C4-2B (cell line): ENCODE measurements at regions not wholly inside any gene's neighbourhood (a gene's known extent, or its start where the extent isn't known, plus 50 kb on each side); places are given as distances from the start of the nearest gene placed in this dataset.

Experiments used
- H3K27ac ChIP-seq: fragments of 450-650 bp; 2 replicates; pipeline ENCODE4 v1.5.1; 2017
- CTCF ChIP-seq: fragments of 450-650 bp; conservative IDR thresholded peaks from 2 replicates; pipeline ENCODE4 v1.5.1; 2017; ENCODE audit warnings: mild to moderate bottlenecking
- ZFX ChIP-seq: fragments of 450-650 bp; IDR thresholded peaks from 2 replicates; pipeline ENCODE4 v1.6.1; 2017

- TF ChIP-seq ZFX (no peak), CTCF (no peak)
Observed at GRCh38 chr2:103365071-103365470, 603.2 kb downstream of the TMEM182 start.

GRCh38 chr2:103367877-103368276 is 606.0 kb downstream of the TMEM182 start:
- H3K27ac ChIP-seq: no peak overlapping the region
- TF ChIP-seq ZFX (no peak), CTCF (no peak)

More at GRCh38 chr2:103365071-103365470, 603.2 kb downstream of the TMEM182 start:
- H3K27ac ChIP-seq: no peak overlapping the region

- TF ChIP-seq CTCF (no peak), ZFX (no peak)
Observed at GRCh38 chr2:103383541-103383940, 621.7 kb downstream of the TMEM182 start.

GRCh38 chr2:103386872-103387271 is 625.0 kb downstream of the TMEM182 start:
- peak overlapping the region; percentile 28; the same call in 1 of the 2 replicates for H3K27ac ChIP-seq
- TF ChIP-seq ZFX: no peak
- TF ChIP-seq CTCF: no peak

More at GRCh38 chr2:103383541-103383940, 621.7 kb downstream of the TMEM182 start:
- H3K27ac ChIP-seq: no peak overlapping the region

GRCh38 chr2:103387888-103388287 is 626.1 kb downstream of the TMEM182 start:
- TF ChIP-seq ZFX (no peak), CTCF (no peak)
- no peak overlapping the region for H3K27ac ChIP-seq

- TF ChIP-seq CTCF (no peak), ZFX (no peak)
- H3K27ac ChIP-seq: no peak overlapping the region
Observed at GRCh38 chr2:103396152-103396551, 634.3 kb downstream of the TMEM182 start.

- H3K27ac ChIP-seq: no peak overlapping the region
- TF ChIP-seq ZFX (no peak), CTCF (no peak)
Observed at GRCh38 chr2:103401621-103402020, 639.8 kb downstream of the TMEM182 start.
